Ectodermal cell (in vitro differentiated cells): ENCODE measurements at regions not wholly inside any gene's neighbourhood (a gene's known extent, or its start where the extent isn't known, plus 50 kb on each side); places are given as distances from the start of the nearest gene placed in this dataset.
"Not testable (repeated sequence)": the region's sequence is repeated elsewhere in the genome, so short reads cannot be mapped to it uniquely, and the experiment has no call there.

Experiments used
- H3K27ac ChIP-seq: 2 replicates; pipeline ENCODE4 v1.7.0; 2013; ENCODE audit warnings: mild to moderate bottlenecking, low read depth, low read length; ENCODE audit not compliant: insufficient read depth, poor library complexity, severe bottlenecking
- H3K27me3 ChIP-seq: 2 replicates; pipeline ENCODE4 v1.7.0; 2013; ENCODE audit warnings: mild to moderate bottlenecking, low read length; ENCODE audit not compliant: insufficient read depth, control insufficient read depth, poor library complexity, severe bottlenecking
- H3K36me3 ChIP-seq: one replicate; pipeline ENCODE4 v1.7.0; 2013; ENCODE audit warnings: low read length; ENCODE audit not compliant: control insufficient read depth, insufficient read depth
- H3K4me1 ChIP-seq: one replicate; pipeline ENCODE4 v1.7.0; 2013; ENCODE audit warnings: low read length; ENCODE audit not compliant: control insufficient read depth, insufficient read depth
- H3K4me3 ChIP-seq: 2 replicates; pipeline ENCODE4 v1.7.0; 2013; ENCODE audit warnings: low read depth, low read length, control low read depth; ENCODE audit not compliant: insufficient read depth
- H3K9me3 ChIP-seq: 2 replicates; pipeline ENCODE4 v1.7.0; 2013; ENCODE audit warnings: mild to moderate bottlenecking, low read length, moderate library complexity; ENCODE audit not compliant: control insufficient read depth
- WGBS, 2 experiments: methylation state at CpG; one replicate each; pipeline ENCODE4 v1.1.7; 2013; ENCODE audit warnings: missing lambda C conversion rate in 2 of 2; 5-methylcytosine and 5-hydroxymethylcytosine counted together

DNA sequence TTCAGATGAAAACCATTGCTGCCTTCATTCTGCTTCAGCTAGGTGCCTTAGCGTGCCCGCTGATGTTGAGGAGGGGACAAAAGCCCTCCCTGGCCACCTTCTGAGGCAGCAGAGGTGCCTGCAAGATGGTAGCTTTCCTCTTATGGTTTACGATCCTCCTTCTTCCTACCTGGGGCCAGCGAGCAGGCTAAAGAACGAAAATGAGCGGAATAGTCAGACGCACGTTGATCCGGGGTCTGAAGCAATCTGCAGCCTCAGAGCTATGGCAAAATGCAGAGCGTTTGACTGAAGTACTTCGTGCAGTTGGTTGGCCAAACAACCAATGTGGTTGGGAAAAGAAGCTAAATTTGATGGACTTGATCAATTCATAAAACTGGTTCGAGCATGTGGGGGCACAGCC is 95.5 kb downstream of the GATA3 start:
- Histone ChIP-seq H3K36me3 (no peaks in the 10 kb centered on the region), H3K4me3 (no peak overlapping the region), H3K9me3 (no peaks in the 10 kb centered on the region), H3K27ac (no peak overlapping the region), H3K27me3 (no peaks in the 10 kb centered on the region), H3K4me1 (no peaks in the 10 kb centered on the region)
- WGBS, 2 experiments: 90% methylated on average over 12 of the region's 12 CpGs

DNA sequence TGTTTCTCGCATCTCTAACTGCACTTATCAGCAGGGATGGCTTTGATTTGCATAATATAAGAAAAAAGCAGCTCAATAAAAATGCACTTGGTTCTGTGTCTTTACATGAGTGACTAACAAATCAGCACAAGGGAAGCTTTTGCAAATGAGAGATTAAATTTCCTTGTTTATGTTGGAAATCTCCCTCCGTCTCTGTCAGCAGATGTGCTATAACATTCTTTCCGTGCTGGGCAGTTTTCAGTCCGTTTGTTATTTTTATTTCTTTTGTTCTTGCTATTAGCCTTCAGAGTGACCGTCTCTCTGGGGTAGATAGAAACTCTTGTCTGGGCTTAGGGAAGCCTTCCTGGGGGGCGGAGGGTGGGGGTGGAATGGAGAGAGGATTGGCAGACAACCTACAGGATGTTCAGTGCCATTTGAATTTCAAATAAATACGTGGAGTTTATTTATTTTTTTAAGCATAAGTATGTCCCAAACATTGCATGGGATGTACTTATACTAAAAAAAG is 96.0 kb downstream of the GATA3 start:
- Histone ChIP-seq H3K27me3 (no peaks in the 10 kb centered on the region), H3K4me3 (no peak overlapping the region), H3K27ac (no peak overlapping the region), H3K4me1 (no peaks in the 10 kb centered on the region), H3K36me3 (no peaks in the 10 kb centered on the region), H3K9me3 (no peaks in the 10 kb centered on the region)
- 57 to 60% methylated on average over 6 to 7 of the region's 7 CpGs for WGBS, 2 experiments

DNA sequence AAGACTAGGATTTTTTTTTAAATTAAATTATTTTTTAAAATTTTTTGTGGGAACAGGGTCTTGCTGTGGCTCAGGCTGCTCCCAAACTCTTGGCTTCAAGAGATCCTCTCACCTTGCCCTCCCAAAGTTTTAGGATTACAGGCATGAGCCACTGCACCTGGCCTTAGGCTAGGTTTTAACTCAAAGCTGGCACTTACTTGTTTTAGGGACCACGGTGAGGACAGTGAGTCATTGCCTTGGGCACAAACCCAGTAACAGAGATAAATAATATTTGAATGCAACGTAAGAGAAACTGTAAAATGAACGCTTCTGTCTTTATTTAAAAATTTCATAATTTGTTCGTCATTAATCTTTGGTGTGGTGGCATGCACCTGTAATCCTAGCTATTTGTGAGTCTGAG is 96.6 kb downstream of the GATA3 start:
- 94 to 95% methylated on average over 4 of the region's 4 CpGs for WGBS, 2 experiments
- H3K9me3 ChIP-seq: no peaks in the 10 kb centered on the region
- no peak overlapping the region for H3K27ac ChIP-seq
- no peaks in the 10 kb centered on the region for H3K27me3 ChIP-seq
- H3K4me3 ChIP-seq: no peak overlapping the region
- H3K4me1 ChIP-seq: no peaks in the 10 kb centered on the region
- H3K36me3 ChIP-seq: no peaks in the 10 kb centered on the region

GRCh38 chr10:8156918-8157317 is 102.4 kb downstream of the GATA3 start:
- no peak overlapping the region for H3K4me3 ChIP-seq
- H3K27ac ChIP-seq: no peak overlapping the region
- no peaks in the 10 kb centered on the region for H3K36me3 ChIP-seq
- no peaks in the 10 kb centered on the region for H3K4me1 ChIP-seq
- H3K9me3 ChIP-seq: no peaks in the 10 kb centered on the region
- 94 to 95% methylated on average over 4 of the region's 4 CpGs for WGBS, 2 experiments
- no peaks in the 10 kb centered on the region for H3K27me3 ChIP-seq

DNA sequence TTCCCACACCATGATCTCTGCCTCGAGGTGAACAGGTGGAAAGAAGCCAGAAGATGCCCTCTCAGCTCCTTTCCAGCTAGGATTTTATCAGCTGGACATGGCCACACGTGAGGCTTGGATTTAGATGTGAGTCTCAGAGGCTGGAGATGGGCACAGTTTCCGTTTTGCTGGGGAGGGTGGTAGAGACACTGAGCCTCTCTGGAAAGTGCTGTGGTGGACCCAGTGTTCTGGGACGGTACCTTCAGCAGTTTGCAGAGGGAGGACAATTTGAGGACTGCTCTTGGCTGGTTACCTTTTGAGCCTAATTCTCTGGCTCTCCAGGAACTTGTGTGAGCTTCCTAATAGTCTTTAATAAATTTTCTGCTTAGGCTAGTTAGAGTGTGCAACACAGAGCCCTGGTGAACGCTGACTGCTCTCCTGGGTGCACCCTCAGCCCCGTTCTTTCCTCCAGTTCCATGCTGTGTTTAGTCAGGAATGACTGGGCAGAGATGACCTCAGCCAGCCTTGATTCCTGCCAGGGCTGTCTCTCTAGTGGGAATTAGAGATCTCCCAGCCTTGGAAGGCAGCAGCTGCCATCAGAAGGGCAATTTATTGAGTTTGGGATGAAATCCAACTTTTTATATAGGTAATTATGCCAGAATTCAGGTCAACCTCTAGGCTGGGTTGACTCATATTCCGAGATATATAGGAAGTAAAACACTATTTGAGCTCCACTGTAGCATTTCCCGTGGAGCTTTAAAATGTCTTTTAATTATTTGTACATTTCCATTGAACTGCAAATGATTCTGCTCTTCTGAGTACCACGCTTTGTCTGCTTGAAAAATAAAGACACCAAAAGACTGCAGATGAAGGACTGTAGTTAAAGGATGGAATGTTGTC is 103.9 kb downstream of the GATA3 start:
- H3K36me3 ChIP-seq: no peaks in the 10 kb centered on the region
- no peak overlapping the region for H3K4me3 ChIP-seq
- H3K27ac ChIP-seq: no peak overlapping the region
- WGBS, 2 experiments: 84% methylated on average over 9 of the region's 9 CpGs
- H3K27me3 ChIP-seq: no peaks in the 10 kb centered on the region
- H3K9me3 ChIP-seq: no peaks in the 10 kb centered on the region
- no peaks in the 10 kb centered on the region for H3K4me1 ChIP-seq

GRCh38 chr10:8159341-8160165 is 105.1 kb downstream of the GATA3 start:
- H3K4me1 ChIP-seq: no peaks in the 10 kb centered on the region
- WGBS, 2 experiments: 91 to 94% methylated on average over 9 of the region's 9 CpGs
- H3K36me3 ChIP-seq: no peaks in the 10 kb centered on the region
- no peaks in the 10 kb centered on the region for H3K27me3 ChIP-seq
- no peak overlapping the region for H3K4me3 ChIP-seq
- H3K27ac ChIP-seq: no peak overlapping the region
- no peaks in the 10 kb centered on the region for H3K9me3 ChIP-seq

- Histone ChIP-seq H3K27me3 (no peaks in the 10 kb centered on the region), H3K9me3 (peaks cover 2% of the 10 kb centered on the region), H3K4me1 (no peaks in the 10 kb centered on the region), H3K27ac (no peak overlapping the region), H3K4me3 (no peak overlapping the region), H3K36me3 (no peaks in the 10 kb centered on the region)
- 89 to 94% methylated on average over 2 of the region's 2 CpGs for WGBS, 2 experiments
These were observed 109.3 kb downstream of the GATA3 start for GRCh38 chr10:8163824-8164223.

DNA sequence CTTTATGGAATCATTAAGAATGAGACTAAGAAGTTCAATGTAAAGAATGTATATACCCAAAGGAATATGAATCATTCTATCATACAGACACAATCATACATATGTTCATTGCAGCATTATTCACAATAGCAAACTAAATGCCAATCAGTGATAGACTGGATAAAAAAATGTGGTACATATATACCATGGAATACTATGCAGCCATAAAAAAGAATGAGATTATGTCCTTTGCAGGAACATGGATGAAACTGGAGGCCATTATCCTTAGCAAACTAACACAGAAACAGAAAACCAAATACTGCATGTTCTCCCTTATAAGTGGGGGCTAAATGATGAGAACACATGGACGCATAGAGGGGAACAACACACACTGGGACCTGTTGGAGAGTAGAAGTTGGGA is 110.2 kb downstream of the GATA3 start:
- not testable (repeated sequence) for H3K4me1 ChIP-seq, H3K27me3 ChIP-seq, H3K9me3 ChIP-seq, H3K27ac ChIP-seq, H3K36me3 ChIP-seq, H3K4me3 ChIP-seq
- WGBS, 2 experiments: 70 to 89% methylated on average over 1 of the region's 1 CpG

DNA sequence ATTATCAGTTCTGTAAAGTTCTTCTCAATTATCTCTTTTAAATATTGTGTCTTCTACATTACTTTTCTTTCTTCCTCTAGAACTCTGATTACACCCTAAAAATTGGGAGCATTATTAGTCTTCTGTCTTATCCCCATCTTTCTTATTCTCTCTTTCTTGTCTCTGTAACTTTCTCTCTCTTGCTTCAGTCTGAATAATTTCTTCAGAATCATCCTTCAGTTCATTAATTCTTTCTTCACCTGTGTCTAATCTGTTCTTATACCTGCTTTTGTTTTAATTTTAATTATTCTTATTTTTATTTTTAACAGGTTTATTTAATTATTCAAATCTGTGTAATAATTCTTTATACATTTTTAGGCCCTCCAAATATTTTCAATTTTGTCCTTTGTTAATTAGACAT is 114.3 kb downstream of the GATA3 start:
- no peaks in the 10 kb centered on the region for H3K36me3 ChIP-seq
- no peak overlapping the region for H3K4me3 ChIP-seq
- no peaks in the 10 kb centered on the region for H3K4me1 ChIP-seq
- peaks cover 2% of the 10 kb centered on the region for H3K9me3 ChIP-seq
- H3K27ac ChIP-seq: no peak overlapping the region
- H3K27me3 ChIP-seq: no peaks in the 10 kb centered on the region

GRCh38 chr10:8171008-8171407 is 116.5 kb downstream of the GATA3 start:
- H3K36me3 ChIP-seq: no peaks in the 10 kb centered on the region
- WGBS, 2 experiments: 90 to 92% methylated on average over 2 of the region's 2 CpGs
- H3K9me3 ChIP-seq: peaks cover 2% of the 10 kb centered on the region
- no peak overlapping the region for H3K4me3 ChIP-seq
- no peaks in the 10 kb centered on the region for H3K4me1 ChIP-seq
- no peaks in the 10 kb centered on the region for H3K27me3 ChIP-seq
- no peak overlapping the region for H3K27ac ChIP-seq
